Colonic mucosa (tissue), 4 donors: ENCODE measurements at regions not wholly inside any gene's neighbourhood (a gene's known extent, or its start where the extent isn't known, plus 50 kb on each side); places are given as distances from the start of the nearest gene placed in this dataset.

ENCODE experiments used
- DNase-seq: peaks from one replicate; pipeline ENCODE4 v3.0.0-alpha.2; 2020
- H3K27ac ChIP-seq: fragments of 200-600 bp; one replicate; pipeline ENCODE4 v1.8.0; 2021
- H3K27me3 ChIP-seq: fragments of 200-600 bp; one replicate; pipeline ENCODE4 v1.8.0; 2021
- H3K36me3 ChIP-seq: fragments of 200-600 bp; one replicate; pipeline ENCODE4 v1.8.0; 2021
- H3K4me1 ChIP-seq: fragments of 200-600 bp; one replicate; pipeline ENCODE4 v1.8.0; 2021; ENCODE audit warnings: mild to moderate bottlenecking
- H3K4me3 ChIP-seq: fragments of 200-600 bp; one replicate; pipeline ENCODE4 v1.8.0; 2021
- H3K9ac ChIP-seq, 2 donors: one replicate each; pipeline ENCODE4 v1.7.0; 2013; ENCODE audit warnings: control low read depth in 2 of 2, low read depth in 2 of 2, low read length in 2 of 2
- H3K9me3 ChIP-seq: fragments of 200-600 bp; one replicate; pipeline ENCODE4 v1.8.0; 2021
- intact Hi-C: fragments of 100-400 bp; cut with DNase I; formaldehyde crosslinking; loops from one replicate; pipeline ENCODE4 v1.14.1; 2022
- TF ChIP-seq, protein P1 (sequence below): fragments of 200-600 bp; IDR thresholded peaks from one replicate; pipeline ENCODE4 v1.8.0; 2022; ENCODE audit warnings: antibody characterized with exemption, mild to moderate bottlenecking
- donor health status: healthy.
- donor health status: DM: no; HTN: no; CAD: no.
- donor health status: DM: no; HTN: no; CAD: no.

DNA sequence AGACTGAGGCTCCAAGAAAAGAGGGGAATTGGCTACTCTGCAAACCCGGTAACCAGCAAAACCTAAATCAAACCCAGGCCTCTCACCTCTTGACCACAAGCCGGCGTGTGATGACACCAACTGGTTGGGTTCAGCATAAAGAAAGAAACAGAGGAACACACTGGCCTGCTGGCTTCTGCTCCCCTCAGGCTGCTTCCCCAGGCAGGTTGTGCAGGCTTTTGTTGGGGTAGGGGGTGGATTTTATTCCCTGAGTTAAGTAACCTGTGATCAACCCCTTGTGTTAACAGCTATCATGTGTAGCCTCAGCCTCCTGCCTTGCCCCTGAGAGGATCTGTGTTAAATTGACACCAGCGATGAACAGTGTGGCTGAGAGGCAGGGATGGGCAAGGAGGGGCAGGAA lies 111.6 kb upstream of the ZBTB40 start:
- Histone ChIP-seq H3K9me3 (no peaks in the 10 kb centered on the region), H3K4me3 (no peak overlapping the region), H3K27me3 (peaks cover 3% of the 10 kb centered on the region), H3K27ac (no peak overlapping the region), H3K9ac (no peak overlapping the region), H3K36me3 (no peaks in the 10 kb centered on the region), H3K4me1 (no peaks in the 10 kb centered on the region)
- intact Hi-C loops: no loop called here
- DNase-seq: no peak
- TF ChIP-seq, protein P1, sequence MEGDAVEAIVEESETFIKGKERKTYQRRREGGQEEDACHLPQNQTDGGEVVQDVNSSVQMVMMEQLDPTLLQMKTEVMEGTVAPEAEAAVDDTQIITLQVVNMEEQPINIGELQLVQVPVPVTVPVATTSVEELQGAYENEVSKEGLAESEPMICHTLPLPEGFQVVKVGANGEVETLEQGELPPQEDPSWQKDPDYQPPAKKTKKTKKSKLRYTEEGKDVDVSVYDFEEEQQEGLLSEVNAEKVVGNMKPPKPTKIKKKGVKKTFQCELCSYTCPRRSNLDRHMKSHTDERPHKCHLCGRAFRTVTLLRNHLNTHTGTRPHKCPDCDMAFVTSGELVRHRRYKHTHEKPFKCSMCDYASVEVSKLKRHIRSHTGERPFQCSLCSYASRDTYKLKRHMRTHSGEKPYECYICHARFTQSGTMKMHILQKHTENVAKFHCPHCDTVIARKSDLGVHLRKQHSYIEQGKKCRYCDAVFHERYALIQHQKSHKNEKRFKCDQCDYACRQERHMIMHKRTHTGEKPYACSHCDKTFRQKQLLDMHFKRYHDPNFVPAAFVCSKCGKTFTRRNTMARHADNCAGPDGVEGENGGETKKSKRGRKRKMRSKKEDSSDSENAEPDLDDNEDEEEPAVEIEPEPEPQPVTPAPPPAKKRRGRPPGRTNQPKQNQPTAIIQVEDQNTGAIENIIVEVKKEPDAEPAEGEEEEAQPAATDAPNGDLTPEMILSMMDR: no peak

DNA sequence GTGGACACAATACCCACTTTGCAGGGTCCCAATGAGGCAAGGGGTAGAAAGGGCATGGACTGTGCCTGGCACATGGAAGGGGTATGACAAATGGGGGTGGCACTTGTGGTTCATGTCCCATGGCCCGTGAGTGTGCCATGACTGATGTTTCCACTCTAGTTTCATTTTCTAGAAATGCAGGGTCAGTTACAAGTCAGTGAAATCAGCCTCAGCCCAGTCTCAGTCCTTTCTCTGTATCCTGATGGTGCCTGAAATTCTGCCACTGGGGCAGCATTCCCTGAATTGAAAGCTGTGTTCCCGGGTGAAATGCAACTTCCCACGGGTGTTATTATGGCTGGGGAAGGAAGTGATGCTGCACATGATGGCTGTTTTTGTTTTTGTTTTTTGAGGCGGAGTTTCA lies 110.8 kb upstream of the ZBTB40 start:
- no peak overlapping the region for H3K27ac ChIP-seq
- no peaks in the 10 kb centered on the region for H3K36me3 ChIP-seq
- H3K4me1 ChIP-seq: no peaks in the 10 kb centered on the region
- no peak overlapping the region for H3K4me3 ChIP-seq
- H3K9ac ChIP-seq: no peak overlapping the region
- TF ChIP-seq, protein P1: no peak
- peaks cover 3% of the 10 kb centered on the region for H3K27me3 ChIP-seq
- H3K9me3 ChIP-seq: no peaks in the 10 kb centered on the region
- intact Hi-C loops: no loop called here
- DNase-seq: no peak

DNA sequence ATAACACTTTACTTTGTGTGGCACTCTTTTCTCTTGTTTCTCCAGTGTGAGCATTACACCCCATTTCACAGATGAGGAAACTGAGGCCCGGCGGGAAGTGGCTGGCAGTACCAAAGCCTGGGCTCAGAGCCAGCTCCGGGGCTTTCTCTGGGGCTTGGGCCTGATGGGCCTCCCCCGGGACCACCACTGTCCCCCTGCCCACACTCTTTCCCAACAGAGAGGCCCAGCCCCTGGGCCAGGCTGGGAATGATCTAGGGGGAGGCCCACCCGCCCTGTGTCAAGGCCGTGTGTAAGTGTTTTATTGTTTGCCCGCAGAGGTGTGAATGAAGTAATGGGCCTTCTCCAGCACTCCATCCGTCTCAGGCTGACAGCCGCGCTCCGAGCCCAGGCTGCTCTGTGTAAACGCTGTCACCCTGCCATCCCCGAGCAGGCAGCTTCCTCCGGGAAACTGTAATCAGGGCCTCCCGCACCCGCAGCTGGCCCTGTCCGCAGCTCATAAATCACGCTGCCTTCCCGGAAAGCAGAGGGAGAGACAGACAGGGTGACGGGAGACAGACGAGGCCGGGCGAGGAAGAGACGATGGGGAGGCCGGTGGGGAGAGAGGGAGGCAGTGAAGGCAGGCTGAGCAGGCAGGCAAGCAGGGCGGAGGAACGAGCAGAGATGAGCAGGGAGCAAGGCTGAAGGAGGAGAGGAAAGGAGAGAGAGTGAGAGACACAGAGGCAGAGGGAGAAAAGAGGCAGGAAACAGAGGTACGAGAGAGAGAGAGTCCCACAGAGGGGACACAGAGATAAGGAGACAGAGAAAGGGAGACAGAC lies 109.7 kb upstream of the ZBTB40 start:
- no peaks in the 10 kb centered on the region for H3K36me3 ChIP-seq
- H3K4me1 ChIP-seq: no peaks in the 10 kb centered on the region
- no peak overlapping the region for H3K4me3 ChIP-seq
- TF ChIP-seq, protein P1: no peak
- peak overlapping the region in 1 of 2 donors; percentile 10 for H3K9ac ChIP-seq
- no peak overlapping the region for H3K27ac ChIP-seq
- intact Hi-C loops: no loop called here
- H3K9me3 ChIP-seq: no peaks in the 10 kb centered on the region
- peak; percentile 32 for DNase-seq
- H3K27me3 ChIP-seq: peaks cover 3% of the 10 kb centered on the region

- Histone ChIP-seq H3K27me3 (peaks cover 4% of the 10 kb centered on the region), H3K9me3 (no peaks in the 10 kb centered on the region), H3K4me3 (no peak overlapping the region), H3K4me1 (no peaks in the 10 kb centered on the region), H3K9ac (peak overlapping the region in 1 of 2 donors; percentile 10), H3K27ac (no peak overlapping the region), H3K36me3 (no peaks in the 10 kb centered on the region)
- no peak for DNase-seq
- intact Hi-C loops: no loop called here
- TF ChIP-seq, protein P1: no peak
Measured at GRCh38 chr1:22342734-22343191, 108.9 kb upstream of the ZBTB40 start.

DNA sequence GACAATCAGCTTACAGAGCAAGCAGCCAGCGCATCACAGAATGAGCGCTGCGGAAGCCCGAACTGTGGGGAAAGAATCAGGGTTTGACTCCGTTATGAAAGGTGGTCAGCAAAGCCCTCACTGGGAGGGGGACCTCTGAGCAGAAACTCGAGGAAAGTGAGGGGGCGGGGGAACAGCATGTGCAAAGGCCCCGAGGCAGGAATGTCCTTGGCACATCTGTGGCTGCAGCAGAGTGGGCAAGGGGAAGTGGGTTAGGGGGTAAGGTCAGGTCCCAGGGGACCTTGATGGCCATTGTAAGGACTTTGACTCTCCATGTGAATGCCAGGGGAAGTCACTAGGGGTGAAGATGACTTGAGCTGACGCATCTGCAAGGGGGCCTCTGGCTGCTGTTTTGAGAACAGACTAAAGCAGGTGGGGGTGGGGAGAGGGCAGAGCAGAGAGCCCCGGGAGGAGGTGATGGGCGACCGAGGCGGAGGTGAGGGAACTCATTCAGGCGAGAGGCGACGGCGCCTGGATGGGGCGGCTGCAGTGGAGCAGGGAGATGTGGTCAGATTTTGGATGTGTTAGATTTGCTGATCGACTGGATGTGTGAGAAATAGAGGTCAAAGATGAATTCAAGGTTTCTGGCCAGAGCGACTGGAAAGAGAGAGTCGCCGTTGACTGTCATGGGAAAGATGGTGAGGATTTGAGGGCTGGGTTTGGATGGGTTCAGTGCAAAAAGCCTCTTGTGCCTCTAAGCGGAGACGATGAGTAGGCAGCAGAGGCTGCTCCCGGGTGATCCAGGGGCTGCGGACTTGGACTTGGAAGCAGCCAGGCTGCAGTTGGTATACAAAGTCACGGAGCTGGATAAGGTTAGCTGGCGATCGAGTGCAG lies 108.0 kb upstream of the ZBTB40 start:
- TF ChIP-seq, protein P1: no peak
- intact Hi-C loops: no loop called here
- no peaks in the 10 kb centered on the region for H3K9me3 ChIP-seq
- no peak overlapping the region for H3K9ac ChIP-seq
- H3K4me3 ChIP-seq: no peak overlapping the region
- peaks cover 10% of the 10 kb centered on the region for H3K27me3 ChIP-seq
- H3K27ac ChIP-seq: no peak overlapping the region
- no peaks in the 10 kb centered on the region for H3K36me3 ChIP-seq
- peaks cover 4% of the 10 kb centered on the region for H3K4me1 ChIP-seq
- DNase-seq: no peak
